ENCODE measurements at regions not wholly inside any gene's neighbourhood (a gene's known extent, or its start where the extent isn't known, plus 50 kb on each side); places are given as distances from the start of the nearest gene placed in this dataset.

GRCh38 chr18:60189856-60190255 lies 182.7 kb downstream of the MC4R start:
- TF ChIP-seq CTCF (conservative IDR thresholded peaks at IDR 0.05; ENCODE audit: low read length): no peak
- TF ChIP-seq EZH2phosphoT487 (IDR thresholded peaks at IDR 0.05; ENCODE audit: borderline replicate concordance, low read depth, low read length): no peak
- no peaks in the 10 kb centered on the region for H3K79me2 ChIP-seq (ENCODE audit: insufficient read depth, low read depth, low read length)
- no TSS peak for BruUV-seq (replicated peaks)
- intact Hi-C loops (cut with micrococcal nuclease; ENCODE audit: unreplicated experiment): no loop called here
- POLR2A ChIA-PET: no interaction called here
- peak overlapping the region; percentile 67; the same call in 1 of the 2 replicates for H2AFZ ChIP-seq (ENCODE audit: low read length)
- H3K9me2 ChIP-seq (ENCODE audit: insufficient read depth, low read length): no peaks in the 10 kb centered on the region
- H3K27ac ChIP-seq (ENCODE audit: low read depth, low read length, poor library complexity, severe bottlenecking): no peak overlapping the region
- H3K9me3 ChIP-seq (ENCODE audit: low read length): no peaks in the 10 kb centered on the region
- CTCF ChIA-PET (ENCODE audit: unreplicated experiment): no interaction called here
- no peaks in the 10 kb centered on the region for H4K20me1 ChIP-seq (ENCODE audit: insufficient read depth, low read length)
- H3K36me3 ChIP-seq (ENCODE audit: insufficient read depth, low read length): no peaks in the 10 kb centered on the region
- peak overlapping the region; percentile 9; the same call in 1 of the 2 replicates for H3K4me2 ChIP-seq (ENCODE audit: low read length)
- H3K4me1 ChIP-seq (ENCODE audit: insufficient read depth, low read length, poor library complexity, severe bottlenecking): no peaks in the 10 kb centered on the region
- no peak overlapping the region for H3K4me3 ChIP-seq (ENCODE audit: low read depth, low read length, poor library complexity, severe bottlenecking)
- DNase-seq (ENCODE audit: low spot score): no peak

DNA sequence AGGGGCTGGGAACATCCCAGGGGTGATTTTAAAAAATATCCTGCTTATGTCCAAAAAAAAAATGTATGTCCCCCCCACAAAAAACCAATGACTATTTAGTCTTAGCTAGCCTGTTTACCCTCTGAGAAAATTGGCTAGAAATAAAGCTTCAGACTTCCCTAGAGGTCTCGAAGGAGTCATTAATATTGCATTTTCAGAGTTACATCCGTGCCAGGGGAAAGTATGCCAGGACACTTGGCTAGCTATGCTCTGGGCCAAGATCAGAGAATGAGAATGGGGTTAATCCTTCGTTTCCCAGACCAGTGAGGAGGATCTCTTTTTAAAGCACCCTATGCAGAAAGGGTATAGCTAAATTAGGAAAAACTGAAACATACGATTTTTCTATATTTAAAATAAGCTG lies 183.6 kb downstream of the MC4R start:
- Histone ChIP-seq H3K4me2 (ENCODE audit: low read length) (peak overlapping the region; percentile 9; the same call in 1 of the 2 replicates), H3K4me3 (ENCODE audit: low read depth, low read length, poor library complexity, severe bottlenecking) (no peak overlapping the region), H3K9me2 (ENCODE audit: insufficient read depth, low read length) (no peaks in the 10 kb centered on the region), H3K36me3 (ENCODE audit: insufficient read depth, low read length) (no peaks in the 10 kb centered on the region), H3K79me2 (ENCODE audit: insufficient read depth, low read depth, low read length) (no peaks in the 10 kb centered on the region), H2AFZ (ENCODE audit: low read length) (peak overlapping the region; percentile 67; the same call in 1 of the 2 replicates), H3K27ac (ENCODE audit: low read depth, low read length, poor library complexity, severe bottlenecking) (no peak overlapping the region), H3K4me1 (ENCODE audit: insufficient read depth, low read length, poor library complexity, severe bottlenecking) (no peaks in the 10 kb centered on the region), H3K9me3 (ENCODE audit: low read length) (no peaks in the 10 kb centered on the region), H4K20me1 (ENCODE audit: insufficient read depth, low read length) (no peaks in the 10 kb centered on the region)
- intact Hi-C loops (cut with micrococcal nuclease; ENCODE audit: unreplicated experiment): no loop called here
- POLR2A ChIA-PET: interaction anchor here (0.8 kb wide), 1 partner anchor 29 kb away, joined by 3 read pairs; no protein-coding TSS in a partner anchor
- TF ChIP-seq EZH2phosphoT487 (IDR thresholded peaks at IDR 0.05; ENCODE audit: borderline replicate concordance, low read depth, low read length) (no peak), CTCF (conservative IDR thresholded peaks at IDR 0.05; ENCODE audit: low read length) (no peak)
- no peak for DNase-seq (ENCODE audit: low spot score)
- no TSS peak for BruUV-seq (replicated peaks)
- CTCF ChIA-PET (ENCODE audit: unreplicated experiment): no interaction called here

DNA sequence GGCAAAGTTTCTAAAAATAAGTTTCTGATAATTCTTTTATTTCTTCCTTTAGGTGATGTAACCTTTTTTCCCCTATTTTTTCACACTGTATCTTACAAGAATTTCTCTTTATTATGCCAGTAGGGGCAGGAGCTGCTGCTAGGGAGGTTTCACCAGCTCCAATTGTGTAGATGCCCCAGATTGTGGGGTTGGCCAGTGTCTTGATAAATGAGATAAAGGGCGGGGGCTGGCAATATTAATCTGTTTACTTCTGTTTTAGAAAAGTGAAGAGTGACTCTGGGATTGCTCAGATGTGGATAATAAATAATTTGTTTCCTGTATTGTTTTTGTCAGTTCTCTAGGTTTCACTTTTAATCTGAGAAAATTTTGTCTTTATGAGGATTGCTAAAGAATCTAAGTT lies 190.4 kb downstream of the MC4R start:
- no peaks in the 10 kb centered on the region for H3K36me3 ChIP-seq (ENCODE audit: insufficient read depth, low read length)
- no peak for TF ChIP-seq EZH2phosphoT487 (IDR thresholded peaks at IDR 0.05; ENCODE audit: borderline replicate concordance, low read depth, low read length)
- no peak for TF ChIP-seq CTCF (conservative IDR thresholded peaks at IDR 0.05; ENCODE audit: low read length)
- POLR2A ChIA-PET: interaction anchor here (0.7 to 1.0 kb wide), 2 partner anchors 73 to 187 kb away, joined by 3 read pairs; no protein-coding TSS in a partner anchor
- H3K27ac ChIP-seq (ENCODE audit: low read depth, low read length, poor library complexity, severe bottlenecking): no peak overlapping the region
- H3K4me3 ChIP-seq (ENCODE audit: low read depth, low read length, poor library complexity, severe bottlenecking): no peak overlapping the region
- no peaks in the 10 kb centered on the region for H4K20me1 ChIP-seq (ENCODE audit: insufficient read depth, low read length)
- no peaks in the 10 kb centered on the region for H3K4me1 ChIP-seq (ENCODE audit: insufficient read depth, low read length, poor library complexity, severe bottlenecking)
- BruUV-seq (replicated peaks): no TSS peak
- CTCF ChIA-PET (ENCODE audit: unreplicated experiment): no interaction called here
- intact Hi-C loops (cut with micrococcal nuclease; ENCODE audit: unreplicated experiment): no loop called here
- H2AFZ ChIP-seq (ENCODE audit: low read length): 0 out of 2 replicates have a peak overlapping the region, but pooled peaks have one; percentile 1
- H3K9me3 ChIP-seq (ENCODE audit: low read length): no peaks in the 10 kb centered on the region
- no peak overlapping the region for H3K4me2 ChIP-seq (ENCODE audit: low read length)
- no peak for DNase-seq (ENCODE audit: low spot score)
- no peaks in the 10 kb centered on the region for H3K9me2 ChIP-seq (ENCODE audit: insufficient read depth, low read length)
- H3K79me2 ChIP-seq (ENCODE audit: insufficient read depth, low read depth, low read length): no peaks in the 10 kb centered on the region
